ENCODE measurements at regions not wholly inside any gene's neighbourhood (a gene's known extent, or its start where the extent isn't known, plus 50 kb on each side); places are given as distances from the start of the nearest gene placed in this dataset.

- Histone ChIP-seq H3K27me3 (no peaks in the 10 kb centered on the region), H3K9me3 (no peaks in the 10 kb centered on the region), H3K36me3 (no peaks in the 10 kb centered on the region), H3K27ac (no peak overlapping the region), H3K4me3 (no peak overlapping the region), H3K4me1 (no peaks in the 10 kb centered on the region)
- DNase-seq = no peak
- 78 to 80% methylated on average over 1 of the region's 1 CpG for WGBS, 2 donors (ENCODE audit: low coverage in 1 of 2)
- TF ChIP-seq CTCF (IDR thresholded peaks at IDR 0.05) (no peak), EP300 (IDR thresholded peaks at IDR 0.05; ENCODE audit: low read depth) (no peak), POLR2A (IDR thresholded peaks at IDR 0.05) (no peak), POLR2AphosphoS5 (IDR thresholded peaks at IDR 0.05) (no peak)
- intact Hi-C loops (cut with DNase I; ENCODE audit: low total_unique reads) = no loop called here
- in situ Hi-C loops (cut with MboI; ENCODE audit: low pct_ligation_motif_present in 1 of 4, low pct_unique_long_range_greater_than_20kb in 1 of 4, low sequenced_read_pairs in 3 of 4) = no loop called here
Observed at GRCh38 chr4:63020661-63021060, 1388.6 kb downstream of the TECRL start.

DNA sequence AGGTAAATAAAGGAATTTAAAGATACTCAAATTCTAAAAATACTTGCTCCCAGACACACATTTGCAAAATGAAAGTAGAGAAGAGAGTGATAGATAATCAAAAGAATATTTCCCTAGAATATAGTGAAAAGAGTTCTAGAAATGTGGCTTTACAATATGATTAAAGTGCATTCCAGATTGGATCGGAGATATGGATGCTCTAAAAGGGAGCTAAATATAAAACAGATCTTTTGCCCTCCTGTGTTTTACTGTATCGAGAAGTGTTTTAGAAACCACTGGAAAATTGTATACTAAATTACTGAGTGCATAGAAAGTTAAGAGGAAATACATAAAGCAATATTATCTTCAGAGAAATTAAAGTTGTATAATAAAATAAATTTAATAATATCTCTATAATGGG is 1392.0 kb downstream of the TECRL start:
- in situ Hi-C loops (cut with MboI; ENCODE audit: low pct_ligation_motif_present in 1 of 4, low pct_unique_long_range_greater_than_20kb in 1 of 4, low sequenced_read_pairs in 3 of 4) (loop anchor here in 1 of 4 donors (10.0 kb wide), 1 partner anchor 62 kb away; no protein-coding TSS in a partner anchor), intact Hi-C loops (cut with DNase I; ENCODE audit: low total_unique reads) (no loop called here)
- WGBS, 2 donors (ENCODE audit: low coverage in 1 of 2) = 85 to 90% methylated on average over 2 of the region's 2 CpGs

GRCh38 chr4:62970846-62971245 is 1438.4 kb downstream of the TECRL start:
- Histone ChIP-seq H3K4me3 (no peak overlapping the region), H3K9me3 (no peaks in the 10 kb centered on the region), H3K36me3 (no peaks in the 10 kb centered on the region), H3K27me3 (no peaks in the 10 kb centered on the region), H3K27ac (no peak overlapping the region), H3K4me1 (no peaks in the 10 kb centered on the region)
- intact Hi-C loops (cut with DNase I; ENCODE audit: low total_unique reads) = no loop called here
- in situ Hi-C loops (cut with MboI; ENCODE audit: low pct_ligation_motif_present in 1 of 4, low pct_unique_long_range_greater_than_20kb in 1 of 4, low sequenced_read_pairs in 3 of 4) = no loop called here
- TF ChIP-seq POLR2AphosphoS5 (IDR thresholded peaks at IDR 0.05) (no peak), POLR2A (IDR thresholded peaks at IDR 0.05) (no peak), CTCF (IDR thresholded peaks at IDR 0.05) (no peak), EP300 (IDR thresholded peaks at IDR 0.05; ENCODE audit: low read depth) (no peak)
- DNase-seq = no peak
- WGBS, 2 donors (ENCODE audit: low coverage in 1 of 2) = 39 to 43% methylated on average over 1 of the region's 1 CpG

More for the DNA sequence above, 1392.0 kb downstream of the TECRL start:
- Histone ChIP-seq H3K36me3 (no peaks in the 10 kb centered on the region), H3K4me1 (no peaks in the 10 kb centered on the region), H3K4me3 (no peak overlapping the region), H3K27me3 (no peaks in the 10 kb centered on the region), H3K9me3 (no peaks in the 10 kb centered on the region), H3K27ac (no peak overlapping the region)
- no peak for DNase-seq
- no peak for TF ChIP-seq POLR2A (IDR thresholded peaks at IDR 0.05)
- TF ChIP-seq CTCF (IDR thresholded peaks at IDR 0.05) = no peak
- no peak for TF ChIP-seq EP300 (IDR thresholded peaks at IDR 0.05; ENCODE audit: low read depth)
- no peak for TF ChIP-seq POLR2AphosphoS5 (IDR thresholded peaks at IDR 0.05)

- Histone ChIP-seq H3K27ac (no peak overlapping the region), H3K4me1 (no peaks in the 10 kb centered on the region), H3K36me3 (no peaks in the 10 kb centered on the region), H3K9me3 (no peaks in the 10 kb centered on the region), H3K27me3 (no peaks in the 10 kb centered on the region), H3K4me3 (no peak overlapping the region)
- TF ChIP-seq EP300 (IDR thresholded peaks at IDR 0.05; ENCODE audit: low read depth) = no peak
- no peak for TF ChIP-seq CTCF (IDR thresholded peaks at IDR 0.05)
- no peak for TF ChIP-seq POLR2AphosphoS5 (IDR thresholded peaks at IDR 0.05)
- no peak for TF ChIP-seq POLR2A (IDR thresholded peaks at IDR 0.05)
- in situ Hi-C loops (cut with MboI; ENCODE audit: low pct_ligation_motif_present in 1 of 4, low pct_unique_long_range_greater_than_20kb in 1 of 4, low sequenced_read_pairs in 3 of 4) (no loop called here), intact Hi-C loops (cut with DNase I; ENCODE audit: low total_unique reads) (no loop called here)
- 50 to 54% methylated on average over 2 of the region's 2 CpGs for WGBS, 2 donors (ENCODE audit: low coverage in 1 of 2)
- DNase-seq = no peak
Observed at GRCh38 chr4:62960415-62960814, 1448.8 kb downstream of the TECRL start.
